ENCODE measurements at regions not wholly inside any gene's neighbourhood (a gene's known extent, or its start where the extent isn't known, plus 50 kb on each side); places are given as distances from the start of the nearest gene placed in this dataset.

- H3K9me3 ChIP-seq, result no peaks in the 10 kb centered on the region
- H3K36me3 ChIP-seq, result no peaks in the 10 kb centered on the region
- TF ChIP-seq POLR2A (IDR thresholded peaks at IDR 0.05), result no peak
- TF ChIP-seq CTCF (IDR thresholded peaks at IDR 0.05), result no peak
- DNase-seq (no peak), ATAC-seq (no peak)
- no peak overlapping the region for H3K4me3 ChIP-seq
- H3K27ac ChIP-seq, result no peak overlapping the region
- no peaks in the 10 kb centered on the region for H3K27me3 ChIP-seq
- intact Hi-C loops (cut with DNase I), result no loop called here
- 90 to 97% (median 95%) methylated on average over 2 of the region's 2 CpGs for WGBS, 4 donors
- H3K4me1 ChIP-seq, result peaks cover 0 to 3% (median 0%) of the 10 kb centered on the region in 12 donors
Measured at GRCh38 chr4:174435974-174436373, 86.3 kb downstream of the HPGD start.

- WGBS, 4 donors, result 80 to 92% (median 88%) methylated on average over 4 of the region's 4 CpGs
- intact Hi-C loops (cut with DNase I), result no loop called here
- no peak for TF ChIP-seq CTCF (IDR thresholded peaks at IDR 0.05)
- TF ChIP-seq POLR2A (IDR thresholded peaks at IDR 0.05), result no peak
- Histone ChIP-seq H3K4me1 (peaks cover 0 to 3% (median 0%) of the 10 kb centered on the region in 12 donors), H3K4me3 (no peak overlapping the region), H3K27me3 (no peaks in the 10 kb centered on the region), H3K9me3 (no peaks in the 10 kb centered on the region), H3K36me3 (no peaks in the 10 kb centered on the region), H3K27ac (no peak overlapping the region)
- ATAC-seq (no peak), DNase-seq (no peak)
Measured at GRCh38 chr4:174434455-174434854, 87.8 kb downstream of the HPGD start.

GRCh38 chr4:174430576-174430975 lies 91.7 kb downstream of the HPGD start:
- no peaks in the 10 kb centered on the region for H3K27me3 ChIP-seq
- 84 to 87% (median 86%) methylated on average over 4 of the region's 4 CpGs for WGBS, 4 donors
- H3K4me1 ChIP-seq, result no peaks in the 10 kb centered on the region
- DNase-seq (no peak), ATAC-seq (no peak)
- H3K9me3 ChIP-seq, result no peaks in the 10 kb centered on the region
- TF ChIP-seq POLR2A (IDR thresholded peaks at IDR 0.05) (no peak), CTCF (IDR thresholded peaks at IDR 0.05) (no peak)
- intact Hi-C loops (cut with DNase I), result no loop called here
- no peak overlapping the region for H3K4me3 ChIP-seq
- no peak overlapping the region for H3K27ac ChIP-seq
- no peaks in the 10 kb centered on the region for H3K36me3 ChIP-seq

- Histone ChIP-seq H3K4me3 (no peak overlapping the region), H3K27ac (no peak overlapping the region), H3K9me3 (no peaks in the 10 kb centered on the region), H3K36me3 (no peaks in the 10 kb centered on the region), H3K27me3 (no peaks in the 10 kb centered on the region), H3K4me1 (no peaks in the 10 kb centered on the region)
- WGBS, 4 donors, result 74 to 81% (median 80%) methylated on average over 1 of the region's 1 CpG
- ATAC-seq (no peak), DNase-seq (no peak)
- TF ChIP-seq CTCF (IDR thresholded peaks at IDR 0.05), result no peak
- no peak for TF ChIP-seq POLR2A (IDR thresholded peaks at IDR 0.05)
- intact Hi-C loops (cut with DNase I), result no loop called here
Measured at GRCh38 chr4:174429701-174430410, 92.4 kb downstream of the HPGD start.

Measured in heart left ventricle (tissue), 16 donors.